ENCODE measurements at regions not wholly inside any gene's neighbourhood (a gene's known extent, or its start where the extent isn't known, plus 50 kb on each side); places are given as distances from the start of the nearest gene placed in this dataset.

- Histone ChIP-seq H3K4me1 (no peaks in the 10 kb centered on the region), H3K9me3 (no peaks in the 10 kb centered on the region), H3K36me3 (no peaks in the 10 kb centered on the region), H3K27ac (no peak overlapping the region), H3K27me3 (no peaks in the 10 kb centered on the region), H3K4me3 (no peak overlapping the region)
- TF ChIP-seq POLR2A (IDR thresholded peaks at IDR 0.05) (no peak), POLR2AphosphoS5 (IDR thresholded peaks at IDR 0.05) (no peak), EP300 (IDR thresholded peaks at IDR 0.05; ENCODE audit: low read depth) (no peak)
- TF ChIP-seq, protein P1, sequence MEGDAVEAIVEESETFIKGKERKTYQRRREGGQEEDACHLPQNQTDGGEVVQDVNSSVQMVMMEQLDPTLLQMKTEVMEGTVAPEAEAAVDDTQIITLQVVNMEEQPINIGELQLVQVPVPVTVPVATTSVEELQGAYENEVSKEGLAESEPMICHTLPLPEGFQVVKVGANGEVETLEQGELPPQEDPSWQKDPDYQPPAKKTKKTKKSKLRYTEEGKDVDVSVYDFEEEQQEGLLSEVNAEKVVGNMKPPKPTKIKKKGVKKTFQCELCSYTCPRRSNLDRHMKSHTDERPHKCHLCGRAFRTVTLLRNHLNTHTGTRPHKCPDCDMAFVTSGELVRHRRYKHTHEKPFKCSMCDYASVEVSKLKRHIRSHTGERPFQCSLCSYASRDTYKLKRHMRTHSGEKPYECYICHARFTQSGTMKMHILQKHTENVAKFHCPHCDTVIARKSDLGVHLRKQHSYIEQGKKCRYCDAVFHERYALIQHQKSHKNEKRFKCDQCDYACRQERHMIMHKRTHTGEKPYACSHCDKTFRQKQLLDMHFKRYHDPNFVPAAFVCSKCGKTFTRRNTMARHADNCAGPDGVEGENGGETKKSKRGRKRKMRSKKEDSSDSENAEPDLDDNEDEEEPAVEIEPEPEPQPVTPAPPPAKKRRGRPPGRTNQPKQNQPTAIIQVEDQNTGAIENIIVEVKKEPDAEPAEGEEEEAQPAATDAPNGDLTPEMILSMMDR (IDR thresholded peaks at IDR 0.05), result no peak
- intact Hi-C loops (cut with DNase I; ENCODE audit: low total_unique reads), result no loop called here
- no peak for DNase-seq
- in situ Hi-C loops (cut with MboI; ENCODE audit: low pct_ligation_motif_present in 1 of 4, low pct_unique_long_range_greater_than_20kb in 1 of 4, low sequenced_read_pairs in 3 of 4), result loop anchor here in 1 of 4 donors (10.0 kb wide), 1 partner anchor 104 kb away; no protein-coding TSS in a partner anchor
- 57 to 80% methylated on average over 8 to 14 of the region's 14 CpGs for WGBS, 2 donors (ENCODE audit: low coverage in 1 of 2)
Measured at GRCh38 chr5:168110870-168111832, 180.3 kb upstream of the WWC1 start.

- TF ChIP-seq POLR2A (IDR thresholded peaks at IDR 0.05) (no peak), EP300 (IDR thresholded peaks at IDR 0.05; ENCODE audit: low read depth) (no peak)
- TF ChIP-seq, protein P1 (IDR thresholded peaks at IDR 0.05), result peak; percentile 50 to 80 (median 72)
- intact Hi-C loops (cut with DNase I; ENCODE audit: low total_unique reads) (no loop called here), in situ Hi-C loops (cut with MboI; ENCODE audit: low pct_ligation_motif_present in 1 of 4, low pct_unique_long_range_greater_than_20kb in 1 of 4, low sequenced_read_pairs in 3 of 4) (loop anchor here in 1 of 4 donors (10.0 kb wide), 1 partner anchor 100 kb away; no protein-coding TSS in a partner anchor)
- peak; percentile 82 for DNase-seq
- no peak overlapping the region for H3K4me3 ChIP-seq
- 54 to 68% methylated on average over 3 to 6 of the region's 6 CpGs for WGBS, 2 donors (ENCODE audit: low coverage in 1 of 2)
- no peaks in the 10 kb centered on the region for H3K27me3 ChIP-seq
- H3K9me3 ChIP-seq, result no peaks in the 10 kb centered on the region
- H3K4me1 ChIP-seq, result no peaks in the 10 kb centered on the region
- H3K27ac ChIP-seq, result no peak overlapping the region
- no peaks in the 10 kb centered on the region for H3K36me3 ChIP-seq
Measured at GRCh38 chr5:168114444-168115017, 176.9 kb upstream of the WWC1 start.

DNA sequence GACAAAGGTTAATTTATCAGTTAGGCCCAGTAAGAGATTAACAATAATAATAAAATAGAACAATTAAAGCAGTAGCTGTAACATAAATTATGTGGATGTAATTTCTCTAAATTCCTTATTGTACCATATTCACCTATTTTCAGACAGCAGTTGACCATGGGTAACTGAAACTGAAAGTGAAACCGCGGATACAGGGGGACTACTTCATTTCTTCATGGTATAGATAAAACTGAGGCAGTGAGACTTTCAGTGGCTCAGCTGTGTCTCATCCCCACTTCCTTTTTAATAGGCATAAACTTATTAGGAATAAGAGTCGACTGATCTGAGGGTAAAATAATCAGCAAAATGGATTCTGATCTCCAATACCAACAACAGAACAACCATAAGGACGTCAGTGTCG, 174.0 kb upstream of the WWC1 start:
- intact Hi-C loops (cut with DNase I; ENCODE audit: low total_unique reads) (no loop called here), in situ Hi-C loops (cut with MboI; ENCODE audit: low pct_ligation_motif_present in 1 of 4, low pct_unique_long_range_greater_than_20kb in 1 of 4, low sequenced_read_pairs in 3 of 4) (loop anchor here in 1 of 4 donors (10.0 kb wide), 1 partner anchor 97 kb away; no protein-coding TSS in a partner anchor)
- Histone ChIP-seq H3K27ac (no peak overlapping the region), H3K4me3 (no peak overlapping the region), H3K36me3 (no peaks in the 10 kb centered on the region), H3K27me3 (no peaks in the 10 kb centered on the region), H3K4me1 (no peaks in the 10 kb centered on the region), H3K9me3 (no peaks in the 10 kb centered on the region)
- no peak for DNase-seq
- TF ChIP-seq EP300 (IDR thresholded peaks at IDR 0.05; ENCODE audit: low read depth), result no peak
- no peak for TF ChIP-seq POLR2A (IDR thresholded peaks at IDR 0.05)
- TF ChIP-seq, protein P1 (IDR thresholded peaks at IDR 0.05), result no peak
- TF ChIP-seq POLR2AphosphoS5 (IDR thresholded peaks at IDR 0.05), result no peak
- WGBS, 2 donors (ENCODE audit: low coverage in 1 of 2), result 84 to 91% methylated on average over 5 of the region's 5 CpGs

- in situ Hi-C loops (cut with MboI; ENCODE audit: low pct_ligation_motif_present in 1 of 4, low pct_unique_long_range_greater_than_20kb in 1 of 4, low sequenced_read_pairs in 3 of 4) (loop anchor here in 1 of 4 donors (10.0 kb wide), 1 partner anchor 97 kb away; no protein-coding TSS in a partner anchor), intact Hi-C loops (cut with DNase I; ENCODE audit: low total_unique reads) (no loop called here)
- Histone ChIP-seq H3K9me3 (no peaks in the 10 kb centered on the region), H3K4me1 (no peaks in the 10 kb centered on the region), H3K36me3 (no peaks in the 10 kb centered on the region), H3K4me3 (no peak overlapping the region), H3K27ac (no peak overlapping the region), H3K27me3 (no peaks in the 10 kb centered on the region)
- WGBS, 2 donors (ENCODE audit: low coverage in 1 of 2), result 76% methylated on average over 16 of the region's 16 CpGs; no CpG with 5 or more reads in 1 of the 2 donors
- DNase-seq, result no peak
- TF ChIP-seq EP300 (IDR thresholded peaks at IDR 0.05; ENCODE audit: low read depth) (no peak), POLR2A (IDR thresholded peaks at IDR 0.05) (no peak), POLR2AphosphoS5 (IDR thresholded peaks at IDR 0.05) (no peak)
- TF ChIP-seq, protein P1 (IDR thresholded peaks at IDR 0.05), result no peak
Measured at GRCh38 chr5:168118042-168118668, 173.3 kb upstream of the WWC1 start.

Measured in transverse colon (tissue), 4 donors.